ENCODE measurements at regions not wholly inside any gene's neighbourhood (a gene's known extent, or its start where the extent isn't known, plus 50 kb on each side); places are given as distances from the start of the nearest gene placed in this dataset.

GRCh38 chr7:131724776-131725345, 168.4 kb upstream of the PODXL start:
- Histone ChIP-seq H3K9ac (no peak overlapping the region), H3K4me1 (ENCODE audit: control insufficient read depth in 1 of 2, insufficient read depth in 2 of 2, low read depth in 1 of 2, low read length in 1 of 2) (no peaks in the 10 kb centered on the region; a peak in 2 of 4 replicates), H3K79me2 (ENCODE audit: insufficient read depth) (no peaks in the 10 kb centered on the region), H3K4me2 (no peak overlapping the region), H4K20me1 (ENCODE audit: insufficient read depth) (no peaks in the 10 kb centered on the region), H3K27me3 (ENCODE audit: insufficient read depth) (no peaks in the 10 kb centered on the region), H3F3A (replicated peaks; ENCODE audit: insufficient read depth) (no peaks in the 10 kb centered on the region), H3K27ac (ENCODE audit: low read depth in 2 of 2, low read length in 1 of 2) (no peak overlapping the region), H3K9me2 (no peaks in the 10 kb centered on the region), H3K9me3 (no peaks in the 10 kb centered on the region), H2AFZ (ENCODE audit: low read depth) (no peak overlapping the region), H3K4me3 (ENCODE audit: low read depth in 2 of 2, low read length in 1 of 2) (no peak overlapping the region), H3K36me3 (replicated peaks in 1 of 2; ENCODE audit: control insufficient read depth in 1 of 2, insufficient read depth in 2 of 2, low read length in 1 of 2) (no peaks in the 10 kb centered on the region)
- CTCF ChIA-PET = interaction anchor here (0.6 to 1.0 kb wide), 3 partner anchors 105 to 528 kb away, joined by 3 read pairs; no protein-coding TSS in a partner anchor
- DNase-seq = no peak
- POLR2A ChIA-PET = no interaction called here
- 51% methylated on average over 4 of the region's 4 CpGs for WGBS (ENCODE audit: low lambda C conversion rate)
- no peak for TF ChIP-seq SMC3 (IDR thresholded peaks at IDR 0.05; ENCODE audit: low read depth, low read length)
- no peak for TF ChIP-seq POLR2AphosphoS5 (IDR thresholded peaks at IDR 0.05; ENCODE audit: low read depth, low read length)
- TF ChIP-seq, protein P1, sequence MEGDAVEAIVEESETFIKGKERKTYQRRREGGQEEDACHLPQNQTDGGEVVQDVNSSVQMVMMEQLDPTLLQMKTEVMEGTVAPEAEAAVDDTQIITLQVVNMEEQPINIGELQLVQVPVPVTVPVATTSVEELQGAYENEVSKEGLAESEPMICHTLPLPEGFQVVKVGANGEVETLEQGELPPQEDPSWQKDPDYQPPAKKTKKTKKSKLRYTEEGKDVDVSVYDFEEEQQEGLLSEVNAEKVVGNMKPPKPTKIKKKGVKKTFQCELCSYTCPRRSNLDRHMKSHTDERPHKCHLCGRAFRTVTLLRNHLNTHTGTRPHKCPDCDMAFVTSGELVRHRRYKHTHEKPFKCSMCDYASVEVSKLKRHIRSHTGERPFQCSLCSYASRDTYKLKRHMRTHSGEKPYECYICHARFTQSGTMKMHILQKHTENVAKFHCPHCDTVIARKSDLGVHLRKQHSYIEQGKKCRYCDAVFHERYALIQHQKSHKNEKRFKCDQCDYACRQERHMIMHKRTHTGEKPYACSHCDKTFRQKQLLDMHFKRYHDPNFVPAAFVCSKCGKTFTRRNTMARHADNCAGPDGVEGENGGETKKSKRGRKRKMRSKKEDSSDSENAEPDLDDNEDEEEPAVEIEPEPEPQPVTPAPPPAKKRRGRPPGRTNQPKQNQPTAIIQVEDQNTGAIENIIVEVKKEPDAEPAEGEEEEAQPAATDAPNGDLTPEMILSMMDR (IDR thresholded peaks at IDR 0.05) = no peak
- no peak for TF ChIP-seq CHD2 (IDR thresholded peaks at IDR 0.05; ENCODE audit: low read length, partially characterized antibody)
- no peak for TF ChIP-seq MAX (IDR thresholded peaks at IDR 0.05; ENCODE audit: low read depth)
- no peak for TF ChIP-seq USF1 (IDR thresholded peaks at IDR 0.05; ENCODE audit: borderline replicate concordance, low read depth)
- no peak for TF ChIP-seq FOXJ3 (CRISPR knock-in tag; IDR thresholded peaks at IDR 0.05)
- TF ChIP-seq, protein P2, sequence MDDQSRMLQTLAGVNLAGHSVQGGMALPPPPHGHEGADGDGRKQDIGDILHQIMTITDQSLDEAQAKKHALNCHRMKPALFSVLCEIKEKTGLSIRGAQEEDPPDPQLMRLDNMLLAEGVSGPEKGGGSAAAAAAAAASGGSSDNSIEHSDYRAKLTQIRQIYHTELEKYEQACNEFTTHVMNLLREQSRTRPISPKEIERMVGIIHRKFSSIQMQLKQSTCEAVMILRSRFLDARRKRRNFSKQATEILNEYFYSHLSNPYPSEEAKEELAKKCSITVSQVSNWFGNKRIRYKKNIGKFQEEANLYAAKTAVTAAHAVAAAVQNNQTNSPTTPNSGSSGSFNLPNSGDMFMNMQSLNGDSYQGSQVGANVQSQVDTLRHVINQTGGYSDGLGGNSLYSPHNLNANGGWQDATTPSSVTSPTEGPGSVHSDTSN (IDR thresholded peaks at IDR 0.05) = no peak
- TF ChIP-seq TCF12 (IDR thresholded peaks at IDR 0.05) = no peak
- no peak for TF ChIP-seq TAF1 (IDR thresholded peaks at IDR 0.05; ENCODE audit: borderline replicate concordance, low read depth, low read length)
- TF ChIP-seq, protein P3, sequence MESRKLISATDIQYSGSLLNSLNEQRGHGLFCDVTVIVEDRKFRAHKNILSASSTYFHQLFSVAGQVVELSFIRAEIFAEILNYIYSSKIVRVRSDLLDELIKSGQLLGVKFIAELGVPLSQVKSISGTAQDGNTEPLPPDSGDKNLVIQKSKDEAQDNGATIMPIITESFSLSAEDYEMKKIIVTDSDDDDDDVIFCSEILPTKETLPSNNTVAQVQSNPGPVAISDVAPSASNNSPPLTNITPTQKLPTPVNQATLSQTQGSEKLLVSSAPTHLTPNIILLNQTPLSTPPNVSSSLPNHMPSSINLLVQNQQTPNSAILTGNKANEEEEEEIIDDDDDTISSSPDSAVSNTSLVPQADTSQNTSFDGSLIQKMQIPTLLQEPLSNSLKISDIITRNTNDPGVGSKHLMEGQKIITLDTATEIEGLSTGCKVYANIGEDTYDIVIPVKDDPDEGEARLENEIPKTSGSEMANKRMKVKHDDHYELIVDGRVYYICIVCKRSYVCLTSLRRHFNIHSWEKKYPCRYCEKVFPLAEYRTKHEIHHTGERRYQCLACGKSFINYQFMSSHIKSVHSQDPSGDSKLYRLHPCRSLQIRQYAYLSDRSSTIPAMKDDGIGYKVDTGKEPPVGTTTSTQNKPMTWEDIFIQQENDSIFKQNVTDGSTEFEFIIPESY (IDR thresholded peaks at IDR 0.05; ENCODE audit: borderline replicate concordance, low read depth) = no peak
- no peak for TF ChIP-seq ELF1 (IDR thresholded peaks at IDR 0.05)
- no peak for TF ChIP-seq FOSL2 (IDR thresholded peaks at IDR 0.05; ENCODE audit: borderline replicate concordance, low read depth)
- TF ChIP-seq SIN3A (IDR thresholded peaks at IDR 0.05; ENCODE audit: borderline replicate concordance, low read depth, low read length) = no peak
- TF ChIP-seq, protein P4, sequence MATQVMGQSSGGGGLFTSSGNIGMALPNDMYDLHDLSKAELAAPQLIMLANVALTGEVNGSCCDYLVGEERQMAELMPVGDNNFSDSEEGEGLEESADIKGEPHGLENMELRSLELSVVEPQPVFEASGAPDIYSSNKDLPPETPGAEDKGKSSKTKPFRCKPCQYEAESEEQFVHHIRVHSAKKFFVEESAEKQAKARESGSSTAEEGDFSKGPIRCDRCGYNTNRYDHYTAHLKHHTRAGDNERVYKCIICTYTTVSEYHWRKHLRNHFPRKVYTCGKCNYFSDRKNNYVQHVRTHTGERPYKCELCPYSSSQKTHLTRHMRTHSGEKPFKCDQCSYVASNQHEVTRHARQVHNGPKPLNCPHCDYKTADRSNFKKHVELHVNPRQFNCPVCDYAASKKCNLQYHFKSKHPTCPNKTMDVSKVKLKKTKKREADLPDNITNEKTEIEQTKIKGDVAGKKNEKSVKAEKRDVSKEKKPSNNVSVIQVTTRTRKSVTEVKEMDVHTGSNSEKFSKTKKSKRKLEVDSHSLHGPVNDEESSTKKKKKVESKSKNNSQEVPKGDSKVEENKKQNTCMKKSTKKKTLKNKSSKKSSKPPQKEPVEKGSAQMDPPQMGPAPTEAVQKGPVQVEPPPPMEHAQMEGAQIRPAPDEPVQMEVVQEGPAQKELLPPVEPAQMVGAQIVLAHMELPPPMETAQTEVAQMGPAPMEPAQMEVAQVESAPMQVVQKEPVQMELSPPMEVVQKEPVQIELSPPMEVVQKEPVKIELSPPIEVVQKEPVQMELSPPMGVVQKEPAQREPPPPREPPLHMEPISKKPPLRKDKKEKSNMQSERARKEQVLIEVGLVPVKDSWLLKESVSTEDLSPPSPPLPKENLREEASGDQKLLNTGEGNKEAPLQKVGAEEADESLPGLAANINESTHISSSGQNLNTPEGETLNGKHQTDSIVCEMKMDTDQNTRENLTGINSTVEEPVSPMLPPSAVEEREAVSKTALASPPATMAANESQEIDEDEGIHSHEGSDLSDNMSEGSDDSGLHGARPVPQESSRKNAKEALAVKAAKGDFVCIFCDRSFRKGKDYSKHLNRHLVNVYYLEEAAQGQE (IDR thresholded peaks at IDR 0.05; ENCODE audit: low read depth, low read length) = no peak
- no peak for TF ChIP-seq IRF3 (IDR thresholded peaks at IDR 0.05; ENCODE audit: low read depth, low read length)

Data from SK-N-SH (cell line).